Activated naive CD4-positive, alpha-beta T cell treated with anti-CD3 and anti-CD28 coated beads for 36 hours (primary cell): ENCODE measurements at regions not wholly inside any gene's neighbourhood (a gene's known extent, or its start where the extent isn't known, plus 50 kb on each side); places are given as distances from the start of the nearest gene placed in this dataset.

Experiments
- CTCF ChIA-PET: fragments of 350-600 bp; sonication (Branson Sonifier 250); formaldehyde crosslinking; loops from one replicate; lab custom pipeline; 2021; ENCODE audit warnings: antibody characterized with exemption; lab: Charles Lee
- DNase-seq: peaks from one replicate; pipeline ENCODE4 v3.0.0-alpha.2; 2020
- H3K27ac Mint-ChIP-seq: one replicate; pipeline ENCODE4 v1.8.0; 2021; ENCODE audit warnings: mild to moderate bottlenecking, mixed read lengths
- H3K27me3 Mint-ChIP-seq: one replicate; pipeline ENCODE4 v1.8.0; 2021; ENCODE audit warnings: low read depth, mixed read lengths
- H3K36me3 Mint-ChIP-seq: one replicate; pipeline ENCODE4 v1.8.0; 2021; ENCODE audit warnings: low read depth, mixed read lengths
- H3K4me1 Mint-ChIP-seq: one replicate; pipeline ENCODE4 v1.8.0; 2021; ENCODE audit warnings: low read depth, mixed read lengths
- H3K4me3 Mint-ChIP-seq: one replicate; pipeline ENCODE4 v1.8.0; 2021; ENCODE audit warnings: mild to moderate bottlenecking, moderate library complexity, mixed read lengths
- H3K9me3 Mint-ChIP-seq: one replicate; pipeline ENCODE4 v1.8.0; 2021; ENCODE audit warnings: mixed read lengths
- intact Hi-C: fragments of 100-400 bp; cut with micrococcal nuclease; formaldehyde crosslinking; loops from one replicate; pipeline ENCODE4 v1.15.1; 2023

DNA sequence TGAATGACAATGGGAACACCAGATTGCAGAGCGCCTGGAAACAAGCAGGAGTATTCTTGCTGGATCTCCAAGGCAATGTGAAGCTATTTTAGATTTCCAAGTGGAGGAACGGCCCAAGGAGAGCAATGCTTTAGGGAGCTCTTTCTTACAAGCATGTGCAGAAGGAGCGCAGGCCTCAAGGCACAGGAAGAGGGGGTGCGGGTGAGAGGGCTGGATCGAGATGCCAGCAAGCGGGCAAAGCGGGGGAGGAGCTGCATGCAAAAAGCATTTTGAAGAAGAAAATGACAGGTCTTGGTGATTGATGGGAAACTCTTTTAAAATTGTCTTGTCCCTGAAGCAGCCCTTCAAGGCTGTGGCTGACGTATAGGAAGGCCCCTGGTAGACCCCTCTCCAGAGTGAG lies 171.9 kb downstream of the QRSL1 start:
- CTCF ChIA-PET: interaction anchor here (0.9 kb wide), 1 partner anchor 179 kb away, joined by 4 read pairs; no protein-coding TSS in a partner anchor
- no peak overlapping the region for H3K4me3 Mint-ChIP-seq
- H3K4me1 Mint-ChIP-seq: no peaks in the 10 kb centered on the region
- H3K27me3 Mint-ChIP-seq: no peaks in the 10 kb centered on the region
- H3K27ac Mint-ChIP-seq: no peak overlapping the region
- intact Hi-C loops: no loop called here
- no peaks in the 10 kb centered on the region for H3K36me3 Mint-ChIP-seq
- no peak for DNase-seq
- no peaks in the 10 kb centered on the region for H3K9me3 Mint-ChIP-seq

DNA sequence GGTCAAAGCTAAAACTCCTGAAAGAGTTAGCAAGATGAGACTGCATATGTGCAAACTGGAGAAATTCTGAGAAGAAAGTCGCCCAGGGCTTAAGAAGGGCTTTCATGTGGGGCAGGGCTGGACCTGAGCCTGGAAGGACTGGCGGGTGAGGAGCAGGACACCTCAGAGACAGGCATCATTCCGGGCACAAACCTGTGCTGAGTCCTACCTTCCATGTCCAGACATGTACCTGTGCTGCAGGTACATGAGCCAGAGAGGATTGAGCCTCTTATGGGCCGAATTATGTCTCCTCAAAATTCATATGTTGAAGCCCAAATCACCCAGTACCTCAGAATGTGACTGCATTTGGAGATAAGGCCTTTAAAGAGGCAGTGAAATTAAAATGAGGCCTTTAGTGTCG lies 171.0 kb downstream of the QRSL1 start:
- Mint-ChIP-seq H3K36me3 (no peaks in the 10 kb centered on the region), H3K9me3 (no peaks in the 10 kb centered on the region), H3K27ac (no peak overlapping the region), H3K4me3 (no peak overlapping the region), H3K4me1 (no peaks in the 10 kb centered on the region), H3K27me3 (peaks cover 4% of the 10 kb centered on the region)
- CTCF ChIA-PET: no interaction called here
- intact Hi-C loops: no loop called here
- DNase-seq: no peak

DNA sequence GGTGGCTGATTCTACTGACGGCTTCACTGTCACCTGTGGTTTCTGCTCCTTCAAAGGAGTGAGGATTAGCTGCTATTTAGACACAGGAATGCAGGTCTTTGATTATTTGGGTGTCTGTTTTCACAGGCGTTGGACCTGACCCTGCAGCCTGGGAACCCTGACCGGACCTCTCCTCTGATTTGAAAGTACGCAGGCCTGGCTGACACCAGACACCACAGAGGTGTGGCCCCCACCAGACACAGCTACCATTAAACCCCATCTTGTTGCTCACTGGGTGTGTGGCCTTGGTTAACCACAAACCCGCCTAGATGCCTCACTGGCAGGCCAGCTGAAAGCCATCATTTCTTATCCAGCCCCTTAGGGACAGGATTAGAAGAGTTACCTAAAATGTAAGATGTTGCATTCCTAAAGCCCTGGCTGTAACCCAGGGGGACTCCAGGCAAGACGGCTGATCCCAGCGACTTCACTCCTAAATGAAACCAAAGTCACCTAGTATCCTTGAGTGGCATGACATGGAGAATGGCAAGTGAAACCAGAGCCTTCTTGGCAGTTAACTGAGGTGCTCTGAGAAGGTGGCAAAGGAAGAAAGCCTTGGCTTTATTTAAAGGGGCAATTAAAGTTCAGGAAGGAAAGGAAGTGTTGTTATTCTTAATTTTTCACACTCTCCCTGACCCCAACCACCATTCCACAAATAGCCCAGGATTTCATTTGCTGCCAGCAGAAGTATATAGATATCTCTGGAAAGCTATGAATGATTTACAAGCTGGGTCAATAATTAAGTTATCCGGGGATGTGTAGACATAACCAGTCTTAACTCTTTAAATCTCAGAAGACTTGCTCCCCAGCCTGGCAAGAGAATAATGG lies 169.9 kb downstream of the QRSL1 start:
- no peak for DNase-seq
- Mint-ChIP-seq H3K4me3 (no peak overlapping the region), H3K36me3 (no peaks in the 10 kb centered on the region), H3K4me1 (no peaks in the 10 kb centered on the region), H3K27me3 (peaks cover 4% of the 10 kb centered on the region), H3K27ac (no peak overlapping the region), H3K9me3 (no peaks in the 10 kb centered on the region)
- CTCF ChIA-PET: no interaction called here
- intact Hi-C loops: no loop called here

DNA sequence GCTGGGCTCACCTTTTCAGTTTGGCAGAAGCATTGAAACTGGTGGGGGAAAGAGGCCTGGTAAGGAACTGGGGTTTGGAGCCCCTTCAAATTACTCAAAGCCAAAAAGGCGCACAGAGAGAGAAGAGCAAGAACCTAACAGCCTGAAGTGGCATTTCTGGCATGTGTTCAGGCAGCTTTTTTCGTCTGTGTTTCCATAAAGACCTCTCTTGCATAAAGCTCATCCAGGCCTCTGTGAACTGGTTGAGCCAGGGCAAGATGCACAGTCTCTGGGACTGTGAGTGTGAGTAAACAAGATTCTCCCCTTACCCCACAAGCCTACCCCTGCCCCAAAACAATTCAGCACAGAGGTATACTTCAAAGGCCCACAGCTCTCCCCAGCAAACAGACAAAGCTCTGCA lies 167.8 kb downstream of the QRSL1 start:
- CTCF ChIA-PET: no interaction called here

DNA sequence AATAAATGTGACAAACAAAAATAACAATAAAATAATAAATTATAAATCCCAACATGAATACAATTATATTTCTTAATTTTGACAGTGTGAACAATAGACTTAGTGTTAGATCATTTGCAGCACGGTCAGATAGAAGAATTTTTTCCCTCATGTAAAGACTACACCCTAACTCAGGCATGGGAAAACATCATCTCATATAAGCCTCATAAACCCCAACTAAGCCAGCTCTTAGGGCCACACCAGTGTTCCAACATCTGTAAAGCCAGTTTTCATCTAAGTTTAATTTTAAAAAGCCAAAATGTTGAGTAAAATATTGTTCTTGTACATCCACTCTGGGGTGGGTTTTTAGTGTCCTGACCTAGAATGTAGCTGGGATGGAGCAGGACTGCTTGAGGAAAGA lies 167.4 kb downstream of the QRSL1 start:
- no peaks in the 10 kb centered on the region for H3K9me3 Mint-ChIP-seq

More for the DNA sequence above, 167.8 kb downstream of the QRSL1 start:
- no peak for DNase-seq
- Mint-ChIP-seq H3K4me1 (no peaks in the 10 kb centered on the region), H3K36me3 (no peaks in the 10 kb centered on the region), H3K9me3 (no peaks in the 10 kb centered on the region), H3K4me3 (no peak overlapping the region), H3K27ac (no peak overlapping the region), H3K27me3 (peaks cover 7% of the 10 kb centered on the region)
- intact Hi-C loops: no loop called here

DNA sequence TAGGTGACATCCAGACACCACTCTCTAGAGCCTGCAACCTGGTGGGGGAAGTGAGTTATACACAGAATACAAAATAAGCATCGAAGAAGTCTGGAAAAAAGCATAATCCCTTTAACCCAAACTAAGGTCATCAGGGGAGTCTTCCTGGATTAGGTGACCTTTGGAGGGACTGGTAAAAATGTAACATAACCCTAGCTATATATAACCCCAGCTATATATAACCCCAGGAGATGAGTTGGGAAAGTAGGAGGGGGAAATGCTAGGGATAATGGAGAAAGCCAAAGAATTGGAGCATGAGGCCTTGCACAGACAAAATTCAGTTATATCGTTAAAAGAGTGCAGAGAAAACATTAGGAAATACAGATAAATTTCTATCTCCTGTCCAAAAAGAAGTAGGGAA lies 164.8 kb downstream of the QRSL1 start:
- CTCF ChIA-PET: no interaction called here
- no peak for DNase-seq
- no peaks in the 10 kb centered on the region for H3K36me3 Mint-ChIP-seq
- H3K9me3 Mint-ChIP-seq: no peaks in the 10 kb centered on the region
- H3K4me1 Mint-ChIP-seq: no peaks in the 10 kb centered on the region
- intact Hi-C loops: no loop called here
- no peak overlapping the region for H3K27ac Mint-ChIP-seq
- H3K4me3 Mint-ChIP-seq: no peak overlapping the region
- H3K27me3 Mint-ChIP-seq: peaks cover 11% of the 10 kb centered on the region

More for the DNA sequence above, 167.4 kb downstream of the QRSL1 start:
- H3K27ac Mint-ChIP-seq: no peak overlapping the region
- CTCF ChIA-PET: no interaction called here
- no peaks in the 10 kb centered on the region for H3K4me1 Mint-ChIP-seq
- H3K27me3 Mint-ChIP-seq: peaks cover 7% of the 10 kb centered on the region
- H3K36me3 Mint-ChIP-seq: no peaks in the 10 kb centered on the region
- DNase-seq: no peak
- H3K4me3 Mint-ChIP-seq: no peak overlapping the region
- intact Hi-C loops: no loop called here

DNA sequence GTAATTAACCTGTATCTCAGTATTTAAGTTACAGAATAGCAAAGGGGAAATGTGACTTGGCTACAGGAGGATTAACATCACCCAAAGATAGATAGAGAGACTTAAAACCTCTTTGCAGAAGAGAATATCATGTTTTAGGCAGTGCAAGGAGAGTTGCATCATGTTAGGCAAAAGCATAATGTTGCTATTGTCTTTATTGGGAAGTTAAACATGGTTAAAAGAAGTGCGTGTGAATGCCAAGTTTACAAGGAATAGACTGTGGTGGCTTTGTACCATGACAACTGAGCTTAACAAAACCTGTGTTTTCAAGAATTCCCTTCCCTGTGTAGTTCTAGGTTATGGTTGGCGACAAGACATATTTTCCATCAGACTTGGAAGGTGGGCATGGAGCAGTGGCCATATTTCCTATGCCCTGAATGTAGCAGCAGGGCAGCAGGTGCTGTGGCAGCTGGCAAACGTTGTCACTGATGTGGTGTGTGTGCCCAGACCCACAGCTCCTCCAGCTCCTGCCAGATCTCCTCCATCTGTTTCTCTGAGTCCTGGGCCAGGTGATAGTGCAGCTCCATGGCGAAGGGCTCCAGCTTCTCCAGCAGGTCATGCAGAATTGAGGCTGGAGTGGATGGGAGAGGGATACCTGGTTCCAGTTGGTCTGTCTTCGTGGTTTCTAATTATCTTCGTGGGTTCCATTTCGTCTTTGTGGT lies 163.3 kb downstream of the QRSL1 start:
- peaks cover 11% of the 10 kb centered on the region for H3K27me3 Mint-ChIP-seq
- H3K9me3 Mint-ChIP-seq: no peaks in the 10 kb centered on the region
- no peaks in the 10 kb centered on the region for H3K4me1 Mint-ChIP-seq
- no peak overlapping the region for H3K27ac Mint-ChIP-seq
- intact Hi-C loops: no loop called here
- CTCF ChIA-PET: interaction anchor here (0.6 kb wide), 1 partner anchor 448 kb away, joined by 4 read pairs; no protein-coding TSS in a partner anchor
- H3K4me3 Mint-ChIP-seq: no peak overlapping the region
- DNase-seq: no peak
- no peaks in the 10 kb centered on the region for H3K36me3 Mint-ChIP-seq

DNA sequence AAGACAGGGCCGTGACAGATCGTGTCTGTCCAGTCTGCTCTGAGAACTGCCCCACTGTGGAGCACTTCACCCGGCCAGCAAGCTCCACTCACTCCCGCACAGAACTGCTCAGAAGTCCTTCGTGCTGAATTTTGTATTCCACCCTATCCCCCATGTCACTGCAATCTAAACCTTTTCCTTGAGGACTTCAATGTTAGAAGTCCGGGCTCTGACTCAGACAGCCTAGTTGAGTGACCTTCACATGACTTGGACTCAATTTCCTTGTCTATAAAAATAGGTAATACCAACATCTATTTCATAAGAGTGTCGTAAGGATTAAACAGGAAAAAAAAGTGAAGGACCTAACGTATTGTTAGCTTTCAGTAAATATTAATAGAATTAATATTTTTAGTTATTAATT lies 161.6 kb downstream of the QRSL1 start:
- no peak overlapping the region for H3K4me3 Mint-ChIP-seq
- no peaks in the 10 kb centered on the region for H3K9me3 Mint-ChIP-seq
- CTCF ChIA-PET: no interaction called here
- H3K27ac Mint-ChIP-seq: no peak overlapping the region
- H3K4me1 Mint-ChIP-seq: no peaks in the 10 kb centered on the region
- intact Hi-C loops: no loop called here
- peaks cover 12% of the 10 kb centered on the region for H3K27me3 Mint-ChIP-seq
- H3K36me3 Mint-ChIP-seq: no peaks in the 10 kb centered on the region
- DNase-seq: no peak

DNA sequence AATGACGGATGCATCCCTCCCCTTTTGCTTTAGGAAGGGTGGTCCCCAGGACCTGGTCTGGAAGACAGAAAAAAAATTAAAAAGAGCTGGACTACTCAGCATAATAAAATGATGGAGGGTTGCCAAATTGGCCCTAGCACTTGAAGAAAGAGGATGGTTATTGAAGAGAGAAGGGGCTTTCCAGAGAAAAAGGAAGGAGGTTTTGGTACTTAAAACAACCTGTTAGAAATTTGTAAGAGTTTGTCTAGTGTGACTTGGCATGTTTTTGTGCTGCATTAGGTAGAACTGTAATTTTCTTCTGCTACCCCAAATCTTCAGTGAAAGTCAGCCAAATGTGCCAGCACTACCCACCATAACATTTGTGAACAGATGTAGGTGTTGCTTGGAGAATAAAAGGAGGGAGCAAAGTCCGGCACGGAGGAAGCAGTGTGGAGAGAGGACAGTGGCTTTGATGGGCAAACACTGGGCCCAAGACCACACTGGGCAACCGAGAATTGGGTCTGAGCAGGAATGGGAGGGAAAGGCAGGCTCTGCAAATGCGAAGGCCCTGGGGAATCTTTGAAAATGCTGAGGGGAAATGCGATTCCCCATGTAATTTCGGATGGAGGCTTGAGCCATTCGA lies 160.9 kb downstream of the QRSL1 start:
- no peak overlapping the region for H3K27ac Mint-ChIP-seq
- no peak for DNase-seq
- intact Hi-C loops: no loop called here
- no peaks in the 10 kb centered on the region for H3K36me3 Mint-ChIP-seq
- CTCF ChIA-PET: no interaction called here
- no peaks in the 10 kb centered on the region for H3K4me1 Mint-ChIP-seq
- H3K9me3 Mint-ChIP-seq: no peaks in the 10 kb centered on the region
- H3K4me3 Mint-ChIP-seq: no peak overlapping the region
- H3K27me3 Mint-ChIP-seq: peaks cover 12% of the 10 kb centered on the region

DNA sequence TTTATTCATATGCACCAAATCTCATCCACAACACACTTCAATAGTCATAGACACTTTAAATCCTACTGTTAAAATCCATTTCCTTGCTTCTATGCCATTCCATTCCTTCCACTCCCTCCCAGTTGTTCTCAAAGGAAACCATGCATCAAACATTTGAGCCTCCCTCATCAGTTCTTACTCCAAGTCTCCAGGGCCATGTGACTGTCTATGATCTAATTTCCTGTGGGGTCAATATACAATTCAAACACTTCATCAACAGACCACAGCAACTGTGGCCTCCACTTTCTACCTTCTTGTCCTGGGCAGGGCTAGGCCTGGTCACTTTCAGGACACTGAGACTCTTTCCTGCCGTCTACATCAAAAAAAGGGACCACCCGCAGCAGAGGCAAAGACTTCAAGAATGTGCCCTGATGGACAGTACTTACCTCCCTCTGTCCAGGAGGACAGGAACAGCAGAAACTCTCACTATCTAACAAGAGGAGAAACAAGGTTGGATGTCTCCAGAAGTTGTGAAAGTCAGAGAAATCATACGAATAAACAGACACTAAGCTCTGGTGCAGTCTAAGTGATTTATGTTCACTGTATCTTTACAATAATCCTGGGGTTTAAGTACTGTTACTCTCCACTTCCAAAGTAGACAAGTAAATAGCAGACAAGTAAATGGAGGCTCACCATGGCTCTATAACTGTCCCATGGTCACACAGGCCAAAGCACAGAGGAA lies 160.2 kb downstream of the QRSL1 start:
- Mint-ChIP-seq H3K9me3 (no peaks in the 10 kb centered on the region), H3K27ac (no peak overlapping the region), H3K4me3 (no peak overlapping the region), H3K27me3 (peaks cover 12% of the 10 kb centered on the region), H3K4me1 (no peaks in the 10 kb centered on the region), H3K36me3 (no peaks in the 10 kb centered on the region)
- no peak for DNase-seq
- intact Hi-C loops: no loop called here
- CTCF ChIA-PET: no interaction called here

DNA sequence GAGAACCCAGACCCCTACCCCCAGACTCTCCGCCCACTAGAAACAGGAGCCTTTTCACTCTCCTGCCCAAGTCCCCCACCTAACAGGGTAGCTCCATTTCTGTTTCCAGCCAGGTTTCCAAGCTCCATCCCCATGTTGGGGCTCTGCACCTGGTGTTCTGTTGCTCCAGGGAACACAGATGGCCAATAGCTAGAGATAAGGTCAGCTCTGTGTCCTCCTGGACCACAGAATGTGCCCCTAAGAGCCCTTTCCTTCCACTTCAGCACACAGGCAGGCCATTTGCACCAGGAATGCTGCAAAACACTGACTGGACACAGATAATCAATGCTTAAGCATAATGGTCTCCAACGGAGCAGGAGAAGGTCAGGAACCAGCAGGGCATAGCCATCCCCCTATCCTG lies 159.4 kb downstream of the QRSL1 start:
- Mint-ChIP-seq H3K36me3 (no peaks in the 10 kb centered on the region), H3K4me3 (no peak overlapping the region), H3K4me1 (no peaks in the 10 kb centered on the region), H3K27me3 (peaks cover 12% of the 10 kb centered on the region), H3K9me3 (no peaks in the 10 kb centered on the region), H3K27ac (no peak overlapping the region)
- intact Hi-C loops: no loop called here
- DNase-seq: no peak
- CTCF ChIA-PET: no interaction called here
